ENCODE measurements at regions not wholly inside any gene's neighbourhood (a gene's known extent, or its start where the extent isn't known, plus 50 kb on each side); places are given as distances from the start of the nearest gene placed in this dataset.

GRCh38 chr14:98507264-98507663 is 764.7 kb downstream of the BCL11B start:
- no peak for ATAC-seq
- Mint-ChIP-seq H3K9me3 (no peaks in the 10 kb centered on the region), H3K27ac (no peak overlapping the region), H3K4me3 (no peak overlapping the region), H3K27me3 (ENCODE audit: low read depth) (no peaks in the 10 kb centered on the region), H3K4me1 (peaks cover 38% of the 10 kb centered on the region), H3K36me3 (no peaks in the 10 kb centered on the region)
- DNase-seq (ENCODE audit: low spot score): no peak
- ChIA-PET POLR2A (no interaction called here), CTCF (no interaction called here)
- TF ChIP-seq TEAD4 (CRISPR knock-in tag; IDR thresholded peaks at IDR 0.05) (no peak), JAZF1 (CRISPR knock-in tag; IDR thresholded peaks at IDR 0.05) (no peak)

DNA sequence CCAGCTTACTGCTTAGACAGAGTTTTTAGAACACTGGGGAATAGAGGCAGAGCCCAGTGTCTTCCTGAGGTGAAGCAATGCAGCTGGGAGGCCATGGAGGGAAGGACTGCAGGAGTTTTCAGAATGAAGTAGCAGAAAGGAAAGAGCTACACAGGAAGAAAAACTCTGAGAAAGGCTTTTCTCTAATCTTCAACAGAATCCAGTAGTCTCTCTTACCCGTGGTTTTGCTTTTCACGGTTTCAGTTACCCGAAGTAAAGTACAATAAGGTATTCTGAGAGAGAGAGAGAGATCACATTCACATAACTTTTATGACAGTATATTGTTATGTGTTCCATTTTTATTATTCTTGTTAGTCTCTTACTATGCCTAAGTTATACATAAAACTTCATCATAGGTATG is 761.6 kb downstream of the BCL11B start:
- no peaks in the 10 kb centered on the region for H3K27me3 Mint-ChIP-seq (ENCODE audit: low read depth)
- H3K27ac Mint-ChIP-seq: no peak overlapping the region
- no peak overlapping the region for H3K4me3 Mint-ChIP-seq
- DNase-seq (ENCODE audit: low spot score) (no peak), ATAC-seq (no peak)
- H3K36me3 Mint-ChIP-seq: no peaks in the 10 kb centered on the region
- POLR2A ChIA-PET: no interaction called here
- no peaks in the 10 kb centered on the region for H3K9me3 Mint-ChIP-seq
- no peak for TF ChIP-seq MYBL2 (CRISPR knock-in tag; IDR thresholded peaks at IDR 0.05)
- no peak for TF ChIP-seq ZNF263 (CRISPR knock-in tag; IDR thresholded peaks at IDR 0.05; ENCODE audit: low read depth)
- no peak for TF ChIP-seq GTF2I (CRISPR knock-in tag; conservative IDR thresholded peaks at IDR 0.05)
- no peak for TF ChIP-seq ZNF219 (CRISPR knock-in tag; IDR thresholded peaks at IDR 0.05; ENCODE audit: borderline replicate concordance)
- TF ChIP-seq NR3C1 (CRISPR knock-in tag; conservative IDR thresholded peaks at IDR 0.05; ENCODE audit: low read depth): no peak
- TF ChIP-seq, protein P1, sequence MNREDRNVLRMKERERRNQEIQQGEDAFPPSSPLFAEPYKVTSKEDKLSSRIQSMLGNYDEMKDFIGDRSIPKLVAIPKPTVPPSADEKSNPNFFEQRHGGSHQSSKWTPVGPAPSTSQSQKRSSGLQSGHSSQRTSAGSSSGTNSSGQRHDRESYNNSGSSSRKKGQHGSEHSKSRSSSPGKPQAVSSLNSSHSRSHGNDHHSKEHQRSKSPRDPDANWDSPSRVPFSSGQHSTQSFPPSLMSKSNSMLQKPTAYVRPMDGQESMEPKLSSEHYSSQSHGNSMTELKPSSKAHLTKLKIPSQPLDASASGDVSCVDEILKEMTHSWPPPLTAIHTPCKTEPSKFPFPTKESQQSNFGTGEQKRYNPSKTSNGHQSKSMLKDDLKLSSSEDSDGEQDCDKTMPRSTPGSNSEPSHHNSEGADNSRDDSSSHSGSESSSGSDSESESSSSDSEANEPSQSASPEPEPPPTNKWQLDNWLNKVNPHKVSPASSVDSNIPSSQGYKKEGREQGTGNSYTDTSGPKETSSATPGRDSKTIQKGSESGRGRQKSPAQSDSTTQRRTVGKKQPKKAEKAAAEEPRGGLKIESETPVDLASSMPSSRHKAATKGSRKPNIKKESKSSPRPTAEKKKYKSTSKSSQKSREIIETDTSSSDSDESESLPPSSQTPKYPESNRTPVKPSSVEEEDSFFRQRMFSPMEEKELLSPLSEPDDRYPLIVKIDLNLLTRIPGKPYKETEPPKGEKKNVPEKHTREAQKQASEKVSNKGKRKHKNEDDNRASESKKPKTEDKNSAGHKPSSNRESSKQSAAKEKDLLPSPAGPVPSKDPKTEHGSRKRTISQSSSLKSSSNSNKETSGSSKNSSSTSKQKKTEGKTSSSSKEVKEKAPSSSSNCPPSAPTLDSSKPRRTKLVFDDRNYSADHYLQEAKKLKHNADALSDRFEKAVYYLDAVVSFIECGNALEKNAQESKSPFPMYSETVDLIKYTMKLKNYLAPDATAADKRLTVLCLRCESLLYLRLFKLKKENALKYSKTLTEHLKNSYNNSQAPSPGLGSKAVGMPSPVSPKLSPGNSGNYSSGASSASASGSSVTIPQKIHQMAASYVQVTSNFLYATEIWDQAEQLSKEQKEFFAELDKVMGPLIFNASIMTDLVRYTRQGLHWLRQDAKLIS (CRISPR knock-in tag; IDR thresholded peaks at IDR 0.05; ENCODE audit: borderline replicate concordance): no peak
- no peak for TF ChIP-seq CREB1 (CRISPR knock-in tag; IDR thresholded peaks at IDR 0.05)
- CTCF ChIA-PET: interaction anchor here (0.7 kb wide), 1 partner anchor 221 kb away, joined by 3 read pairs; no protein-coding TSS in a partner anchor
- peaks cover 43% of the 10 kb centered on the region for H3K4me1 Mint-ChIP-seq

GRCh38 chr14:98512501-98513251 is 759.3 kb downstream of the BCL11B start:
- no peak for ATAC-seq
- no peak for DNase-seq (ENCODE audit: low spot score)
- TF ChIP-seq CREM (CRISPR knock-in tag; IDR thresholded peaks at IDR 0.05): no peak
- no peak for TF ChIP-seq TP53 (CRISPR knock-in tag; IDR thresholded peaks at IDR 0.05)
- TF ChIP-seq USF1 (CRISPR knock-in tag; IDR thresholded peaks at IDR 0.05): no peak
- TF ChIP-seq ZNF416 (CRISPR knock-in tag; IDR thresholded peaks at IDR 0.05): no peak
- no peak for TF ChIP-seq NR2C2 (CRISPR knock-in tag; IDR thresholded peaks at IDR 0.05)
- no peak for TF ChIP-seq RORB (CRISPR knock-in tag; IDR thresholded peaks at IDR 0.05)
- no peak for TF ChIP-seq FOXK1 (CRISPR knock-in tag; IDR thresholded peaks at IDR 0.05)
- TF ChIP-seq, protein P1 (CRISPR knock-in tag; IDR thresholded peaks at IDR 0.05; ENCODE audit: borderline replicate concordance): no peak
- TF ChIP-seq, protein P2, sequence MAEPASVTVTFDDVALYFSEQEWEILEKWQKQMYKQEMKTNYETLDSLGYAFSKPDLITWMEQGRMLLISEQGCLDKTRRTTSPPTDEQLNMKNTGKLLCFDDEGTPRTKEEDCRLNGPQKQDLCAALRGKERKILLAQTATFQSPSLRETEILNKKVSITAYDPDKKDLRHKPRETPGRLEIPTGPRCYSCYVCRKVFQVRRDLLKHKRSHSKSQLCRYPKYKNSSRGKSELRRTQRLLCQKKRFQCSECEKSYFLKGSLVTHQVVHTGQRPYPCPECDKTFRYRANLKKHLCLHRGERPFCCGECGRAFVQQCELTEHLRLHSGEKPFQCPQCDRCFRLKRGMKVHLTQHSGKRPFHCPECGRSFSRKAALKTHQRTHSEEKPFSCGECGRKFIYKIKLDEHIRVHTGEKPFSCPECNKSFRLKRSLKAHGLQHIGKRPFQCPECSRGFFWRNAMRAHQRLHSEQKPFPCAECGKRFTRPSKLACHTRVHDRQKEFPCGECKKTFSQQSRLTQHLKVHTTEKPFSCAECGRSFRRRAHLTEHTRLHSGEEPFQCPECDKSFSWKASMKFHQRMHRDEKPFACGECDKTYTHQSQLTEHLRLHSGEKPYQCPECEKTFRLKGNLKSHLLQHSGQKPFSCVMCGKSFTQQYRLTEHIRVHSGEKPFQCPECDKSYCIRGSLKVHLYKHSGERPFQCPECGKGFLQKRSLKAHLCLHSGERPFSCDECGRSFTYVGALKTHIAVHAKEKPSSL (CRISPR knock-in tag; conservative IDR thresholded peaks at IDR 0.05): no peak
- no peak for TF ChIP-seq NR3C1 (CRISPR knock-in tag; conservative IDR thresholded peaks at IDR 0.05; ENCODE audit: low read depth)
- TF ChIP-seq FOXJ3 (CRISPR knock-in tag; IDR thresholded peaks at IDR 0.05; ENCODE audit: borderline replicate concordance): no peak
- no peak for TF ChIP-seq ATF1 (CRISPR knock-in tag; IDR thresholded peaks at IDR 0.05)
- no peak for TF ChIP-seq GABPB1 (CRISPR knock-in tag; IDR thresholded peaks at IDR 0.05)
- TF ChIP-seq, protein P3, sequence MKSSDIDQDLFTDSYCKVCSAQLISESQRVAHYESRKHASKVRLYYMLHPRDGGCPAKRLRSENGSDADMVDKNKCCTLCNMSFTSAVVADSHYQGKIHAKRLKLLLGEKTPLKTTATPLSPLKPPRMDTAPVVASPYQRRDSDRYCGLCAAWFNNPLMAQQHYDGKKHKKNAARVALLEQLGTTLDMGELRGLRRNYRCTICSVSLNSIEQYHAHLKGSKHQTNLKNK (CRISPR knock-in tag; IDR thresholded peaks at IDR 0.05): no peak
- TF ChIP-seq ZNF219 (CRISPR knock-in tag; IDR thresholded peaks at IDR 0.05; ENCODE audit: borderline replicate concordance): no peak
- Mint-ChIP-seq H3K27me3 (ENCODE audit: low read depth) (no peaks in the 10 kb centered on the region), H3K36me3 (no peaks in the 10 kb centered on the region), H3K9me3 (no peaks in the 10 kb centered on the region), H3K4me1 (peaks cover 39% of the 10 kb centered on the region), H3K4me3 (no peak overlapping the region), H3K27ac (no peak overlapping the region)
- ChIA-PET CTCF (no interaction called here), POLR2A (no interaction called here)

Data from WTC11 (cell line).